ENCODE measurements at regions not wholly inside any gene's neighbourhood (a gene's known extent, or its start where the extent isn't known, plus 50 kb on each side); places are given as distances from the start of the nearest gene placed in this dataset.

GRCh38 chr3:148604270-148605085, 93.2 kb upstream of the AGTR1 start:
- Histone ChIP-seq H3K27ac (ENCODE audit: control insufficient read depth, insufficient read depth, low read length) (no peak overlapping the region), H3K9me1 (ENCODE audit: control insufficient read depth, extremely low read depth, insufficient read depth, low read length) (no peaks in the 10 kb centered on the region), H4K20me1 (ENCODE audit: control insufficient read depth, extremely low read depth, insufficient read depth, low read length) (no peaks in the 10 kb centered on the region), H3K4me3 (ENCODE audit: control insufficient read depth in 2 of 3, extremely low read depth in 1 of 3, insufficient read depth in 2 of 3, low read depth in 1 of 3, low read length in 3 of 3) (no peak overlapping the region), H2AFZ (ENCODE audit: control insufficient read depth, low read length) (no peak overlapping the region), H3K9ac (ENCODE audit: control insufficient read depth, extremely low read depth, insufficient read depth, low read length) (no peak overlapping the region), H3K27me3 (ENCODE audit: control insufficient read depth, extremely low read depth, insufficient read depth, low read length) (no peaks in the 10 kb centered on the region), H3K36me3 (ENCODE audit: control insufficient read depth in 2 of 2, extremely low read depth in 1 of 2, insufficient read depth in 2 of 2, low read length in 2 of 2) (no peaks in the 10 kb centered on the region), H3K4me1 (ENCODE audit: control insufficient read depth, extremely low read depth, insufficient read depth, low read length) (no peaks in the 10 kb centered on the region), H3K79me2 (ENCODE audit: control insufficient read depth, insufficient read depth, low read length) (no peaks in the 10 kb centered on the region), H3K9me3 (ENCODE audit: control insufficient read depth, low read depth, low read length) (no peaks in the 10 kb centered on the region), H3K4me2 (ENCODE audit: control insufficient read depth, extremely low read depth, insufficient read depth, low read depth, low read length) (no peak overlapping the region)
- dilution Hi-C loops (cut with MboI; ENCODE audit: extremely low pct_ligation_motif_present, low sequenced_read_pairs) = no loop called here
- FAIRE-seq (no peak), DNase-seq (ENCODE audit: low read depth, low spot score) (no peak)
- no peak for TF ChIP-seq EZH2 (IDR thresholded peaks at IDR 0.05; ENCODE audit: low read length)
- TF ChIP-seq, protein P1, sequence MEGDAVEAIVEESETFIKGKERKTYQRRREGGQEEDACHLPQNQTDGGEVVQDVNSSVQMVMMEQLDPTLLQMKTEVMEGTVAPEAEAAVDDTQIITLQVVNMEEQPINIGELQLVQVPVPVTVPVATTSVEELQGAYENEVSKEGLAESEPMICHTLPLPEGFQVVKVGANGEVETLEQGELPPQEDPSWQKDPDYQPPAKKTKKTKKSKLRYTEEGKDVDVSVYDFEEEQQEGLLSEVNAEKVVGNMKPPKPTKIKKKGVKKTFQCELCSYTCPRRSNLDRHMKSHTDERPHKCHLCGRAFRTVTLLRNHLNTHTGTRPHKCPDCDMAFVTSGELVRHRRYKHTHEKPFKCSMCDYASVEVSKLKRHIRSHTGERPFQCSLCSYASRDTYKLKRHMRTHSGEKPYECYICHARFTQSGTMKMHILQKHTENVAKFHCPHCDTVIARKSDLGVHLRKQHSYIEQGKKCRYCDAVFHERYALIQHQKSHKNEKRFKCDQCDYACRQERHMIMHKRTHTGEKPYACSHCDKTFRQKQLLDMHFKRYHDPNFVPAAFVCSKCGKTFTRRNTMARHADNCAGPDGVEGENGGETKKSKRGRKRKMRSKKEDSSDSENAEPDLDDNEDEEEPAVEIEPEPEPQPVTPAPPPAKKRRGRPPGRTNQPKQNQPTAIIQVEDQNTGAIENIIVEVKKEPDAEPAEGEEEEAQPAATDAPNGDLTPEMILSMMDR (optimal IDR thresholded peaks at IDR 0.05 in 1 of 3, IDR thresholded peaks at IDR 0.05 in 1 of 3, conservative IDR thresholded peaks at IDR 0.05 in 1 of 3; ENCODE audit: extremely low read depth in 1 of 3, insufficient read depth in 2 of 3, low read length in 3 of 3) = no peak

GRCh38 chr3:148605521-148605920, 92.2 kb upstream of the AGTR1 start:
- H3K9ac ChIP-seq (ENCODE audit: control insufficient read depth, extremely low read depth, insufficient read depth, low read length) = no peak overlapping the region
- no peak for DNase-seq (ENCODE audit: low read depth, low spot score)
- H4K20me1 ChIP-seq (ENCODE audit: control insufficient read depth, extremely low read depth, insufficient read depth, low read length) = no peaks in the 10 kb centered on the region
- dilution Hi-C loops (cut with MboI; ENCODE audit: extremely low pct_ligation_motif_present, low sequenced_read_pairs) = no loop called here
- no peak for FAIRE-seq
- H3K4me2 ChIP-seq (ENCODE audit: control insufficient read depth, extremely low read depth, insufficient read depth, low read depth, low read length) = no peak overlapping the region
- H2AFZ ChIP-seq (ENCODE audit: control insufficient read depth, low read length) = no peak overlapping the region
- H3K9me3 ChIP-seq (ENCODE audit: control insufficient read depth, low read depth, low read length) = no peaks in the 10 kb centered on the region
- no peaks in the 10 kb centered on the region for H3K79me2 ChIP-seq (ENCODE audit: control insufficient read depth, insufficient read depth, low read length)
- no peaks in the 10 kb centered on the region for H3K36me3 ChIP-seq (ENCODE audit: control insufficient read depth in 2 of 2, extremely low read depth in 1 of 2, insufficient read depth in 2 of 2, low read length in 2 of 2)
- no peaks in the 10 kb centered on the region for H3K9me1 ChIP-seq (ENCODE audit: control insufficient read depth, extremely low read depth, insufficient read depth, low read length)
- no peak for TF ChIP-seq EZH2 (IDR thresholded peaks at IDR 0.05; ENCODE audit: low read length)
- TF ChIP-seq, protein P1 (optimal IDR thresholded peaks at IDR 0.05 in 1 of 3, IDR thresholded peaks at IDR 0.05 in 1 of 3, conservative IDR thresholded peaks at IDR 0.05 in 1 of 3; ENCODE audit: extremely low read depth in 1 of 3, insufficient read depth in 2 of 3, low read length in 3 of 3) = no peak
- no peak overlapping the region for H3K4me3 ChIP-seq (ENCODE audit: control insufficient read depth in 2 of 3, extremely low read depth in 1 of 3, insufficient read depth in 2 of 3, low read depth in 1 of 3, low read length in 3 of 3)
- H3K27me3 ChIP-seq (ENCODE audit: control insufficient read depth, extremely low read depth, insufficient read depth, low read length) = no peaks in the 10 kb centered on the region
- H3K27ac ChIP-seq (ENCODE audit: control insufficient read depth, insufficient read depth, low read length) = no peak overlapping the region
- no peaks in the 10 kb centered on the region for H3K4me1 ChIP-seq (ENCODE audit: control insufficient read depth, extremely low read depth, insufficient read depth, low read length)

All from keratinocyte (primary cell).